ENCODE measurements at regions not wholly inside any gene's neighbourhood (a gene's known extent, or its start where the extent isn't known, plus 50 kb on each side); places are given as distances from the start of the nearest gene placed in this dataset.

DNA sequence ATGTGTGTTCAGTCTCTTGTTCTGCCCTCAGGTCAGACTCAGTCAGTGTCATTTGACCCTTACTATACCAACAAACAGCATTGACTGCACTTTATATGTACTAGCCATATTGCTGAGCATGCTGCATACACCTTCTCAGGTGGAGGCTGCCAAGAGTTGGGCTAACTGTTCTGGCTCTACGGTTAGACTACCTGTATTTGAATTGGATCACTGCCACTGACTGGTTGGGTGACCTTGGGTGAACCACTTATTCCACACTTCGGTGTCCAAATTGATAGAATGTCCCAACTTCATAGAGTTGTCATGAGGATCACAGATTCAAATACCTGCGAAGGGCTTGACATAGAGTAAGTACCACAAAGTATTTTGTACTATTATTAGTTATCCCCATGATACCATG lies 91.2 kb upstream of the GPR50 start:
- WGBS (ENCODE audit: insufficient coverage) = no CpG with 5 or more reads among the region's 3 CpGs
- Histone ChIP-seq H3K4me1 (ENCODE audit: control insufficient read depth in 1 of 2, insufficient read depth in 2 of 2, low read length in 2 of 2) (peaks cover 5% of the 10 kb centered on the region in 2 donors), H3K27ac (ENCODE audit: low read depth in 1 of 2, low read length in 2 of 2) (no peak overlapping the region), H3K36me3 (replicated peaks in 1 of 2; ENCODE audit: control insufficient read depth in 1 of 2, insufficient read depth in 2 of 2, low read length in 2 of 2) (no peaks in the 10 kb centered on the region), H3K9me3 (replicated peaks in 1 of 2; ENCODE audit: control insufficient read depth in 1 of 2, insufficient read depth in 1 of 2, low read length in 2 of 2) (no peaks in the 10 kb centered on the region), H4K20me1 (ENCODE audit: insufficient read depth, low read length) (no peaks in the 10 kb centered on the region), H3K4me2 (replicated peaks; ENCODE audit: extremely low read depth, low read length, poor library complexity, severe bottlenecking) (no peak overlapping the region), H3K79me2 (ENCODE audit: insufficient read depth, low read length) (no peaks in the 10 kb centered on the region), H3K9ac (ENCODE audit: insufficient read depth, low read length, poor library complexity, severe bottlenecking) (no peak overlapping the region), H3K4me3 (replicated peaks in 1 of 3; ENCODE audit: low read depth in 2 of 3, low read length in 3 of 3) (no peak overlapping the region), H3K27me3 (ENCODE audit: control insufficient read depth in 2 of 2, insufficient read depth in 2 of 2, low read length in 2 of 2) (peaks cover 7% of the 10 kb centered on the region in 2 donors), H2AFZ (ENCODE audit: insufficient read depth, low read depth, low read length, poor library complexity, severe bottlenecking) (no peak overlapping the region)
- Mint-ChIP-seq H3K4me1 (peaks cover 7% of the 10 kb centered on the region), H3K36me3 (no peaks in the 10 kb centered on the region), H3K9me3 (no peaks in the 10 kb centered on the region), H3K27me3 (ENCODE audit: low read depth in 3 of 3) (peaks cover 7 to 25% (median 8%) of the 10 kb centered on the region in 3 donors), H3K4me3 (no peak overlapping the region), H3K27ac (no peak overlapping the region)
- intact Hi-C loops (cut with micrococcal nuclease) = no loop called here
- DNase-seq = no peak
- TF ChIP-seq, protein P1, sequence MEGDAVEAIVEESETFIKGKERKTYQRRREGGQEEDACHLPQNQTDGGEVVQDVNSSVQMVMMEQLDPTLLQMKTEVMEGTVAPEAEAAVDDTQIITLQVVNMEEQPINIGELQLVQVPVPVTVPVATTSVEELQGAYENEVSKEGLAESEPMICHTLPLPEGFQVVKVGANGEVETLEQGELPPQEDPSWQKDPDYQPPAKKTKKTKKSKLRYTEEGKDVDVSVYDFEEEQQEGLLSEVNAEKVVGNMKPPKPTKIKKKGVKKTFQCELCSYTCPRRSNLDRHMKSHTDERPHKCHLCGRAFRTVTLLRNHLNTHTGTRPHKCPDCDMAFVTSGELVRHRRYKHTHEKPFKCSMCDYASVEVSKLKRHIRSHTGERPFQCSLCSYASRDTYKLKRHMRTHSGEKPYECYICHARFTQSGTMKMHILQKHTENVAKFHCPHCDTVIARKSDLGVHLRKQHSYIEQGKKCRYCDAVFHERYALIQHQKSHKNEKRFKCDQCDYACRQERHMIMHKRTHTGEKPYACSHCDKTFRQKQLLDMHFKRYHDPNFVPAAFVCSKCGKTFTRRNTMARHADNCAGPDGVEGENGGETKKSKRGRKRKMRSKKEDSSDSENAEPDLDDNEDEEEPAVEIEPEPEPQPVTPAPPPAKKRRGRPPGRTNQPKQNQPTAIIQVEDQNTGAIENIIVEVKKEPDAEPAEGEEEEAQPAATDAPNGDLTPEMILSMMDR (IDR thresholded peaks at IDR 0.05) = no peak

DNA sequence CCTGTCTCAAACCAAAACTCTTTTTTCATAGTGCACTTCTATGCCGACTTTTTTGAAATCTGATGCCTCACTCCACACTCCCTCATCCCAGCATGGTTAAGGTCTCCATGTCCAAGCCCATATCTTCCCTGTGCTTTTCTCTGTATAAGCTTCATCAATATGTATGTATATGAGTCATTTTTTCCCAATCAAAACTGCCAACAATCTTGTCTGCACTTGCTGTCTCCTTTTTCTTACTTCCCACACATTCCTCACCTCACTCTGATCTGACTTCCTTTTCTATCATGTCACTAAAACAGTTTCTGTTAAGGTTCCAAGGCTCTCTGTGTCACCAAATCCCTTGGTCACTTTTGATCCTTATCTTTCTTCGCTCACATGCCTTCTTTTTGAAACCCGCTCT lies 88.2 kb upstream of the GPR50 start:
- no peaks in the 10 kb centered on the region for H4K20me1 ChIP-seq (ENCODE audit: insufficient read depth, low read length)
- H3K27me3 Mint-ChIP-seq (ENCODE audit: low read depth in 3 of 3) = peaks cover 2 to 13% (median 3%) of the 10 kb centered on the region in 3 donors
- H3K9ac ChIP-seq (ENCODE audit: insufficient read depth, low read length, poor library complexity, severe bottlenecking) = no peak overlapping the region
- no peak overlapping the region for H3K4me3 Mint-ChIP-seq
- H3K4me3 ChIP-seq (replicated peaks in 1 of 3; ENCODE audit: low read depth in 2 of 3, low read length in 3 of 3) = no peak overlapping the region
- DNase-seq = no peak
- H3K4me1 ChIP-seq (ENCODE audit: control insufficient read depth in 1 of 2, insufficient read depth in 2 of 2, low read length in 2 of 2) = no peaks in the 10 kb centered on the region
- no peaks in the 10 kb centered on the region for H3K79me2 ChIP-seq (ENCODE audit: insufficient read depth, low read length)
- H3K27ac Mint-ChIP-seq = no peak overlapping the region
- peaks cover 0 to 3% (median 0%) of the 10 kb centered on the region in 7 donors for H3K9me3 Mint-ChIP-seq
- peaks cover 0 to 9% of the 10 kb centered on the region in 2 donors for H3K27me3 ChIP-seq (ENCODE audit: control insufficient read depth in 2 of 2, insufficient read depth in 2 of 2, low read length in 2 of 2)
- TF ChIP-seq, protein P1 (IDR thresholded peaks at IDR 0.05) = no peak
- H3K9me3 ChIP-seq (replicated peaks in 1 of 2; ENCODE audit: control insufficient read depth in 1 of 2, insufficient read depth in 1 of 2, low read length in 2 of 2) = no peaks in the 10 kb centered on the region
- H3K36me3 Mint-ChIP-seq = no peaks in the 10 kb centered on the region
- H2AFZ ChIP-seq (ENCODE audit: insufficient read depth, low read depth, low read length, poor library complexity, severe bottlenecking) = no peak overlapping the region
- H3K27ac ChIP-seq (ENCODE audit: low read depth in 1 of 2, low read length in 2 of 2) = no peak overlapping the region
- H3K36me3 ChIP-seq (replicated peaks in 1 of 2; ENCODE audit: control insufficient read depth in 1 of 2, insufficient read depth in 2 of 2, low read length in 2 of 2) = no peaks in the 10 kb centered on the region
- peaks cover 2% of the 10 kb centered on the region for H3K4me1 Mint-ChIP-seq
- H3K4me2 ChIP-seq (replicated peaks; ENCODE audit: extremely low read depth, low read length, poor library complexity, severe bottlenecking) = no peak overlapping the region
- intact Hi-C loops (cut with micrococcal nuclease) = no loop called here
- 93% methylated on average over 2 of the region's 3 CpGs for WGBS (ENCODE audit: insufficient coverage)
